AG09309 (cell line): ENCODE measurements at regions not wholly inside any gene's neighbourhood (a gene's known extent, or its start where the extent isn't known, plus 50 kb on each side); places are given as distances from the start of the nearest gene placed in this dataset.
"Not testable (repeated sequence)": the region's sequence is repeated elsewhere in the genome, so short reads cannot be mapped to it uniquely, and the experiment has no call there.

Source experiments
- DNase-seq: peaks from one replicate; pipeline ENCODE4 v3.0.0-alpha.2; 2010; ENCODE audit warnings: low read depth
- H3K4me3 ChIP-seq: 2 replicates; pipeline ENCODE4 v1.5.1; 2011; ENCODE audit warnings: mild to moderate bottlenecking, low read depth, low read length, moderate library complexity; ENCODE audit not compliant: control insufficient read depth
- CTCF ChIP-seq: IDR thresholded peaks from 2 replicates; pipeline ENCODE4 v1.5.1; 2011; ENCODE audit warnings: mild to moderate bottlenecking, low read depth, low read length, inconsistent platforms; ENCODE audit not compliant: insufficient read depth, control insufficient read depth; ENCODE audit errors: missing control alignments

- DNase-seq, result no peak
- no peak for TF ChIP-seq CTCF
Measured at GRCh38 chr17:16875662-16876061, 96.3 kb downstream of the TNFRSF13B start.

GRCh38 chr17:16874216-16874615, 97.7 kb downstream of the TNFRSF13B start:
- H3K4me3 ChIP-seq, DNase-seq: not testable (repeated sequence)

More at GRCh38 chr17:16875662-16876061, 96.3 kb downstream of the TNFRSF13B start:
- no peak overlapping the region for H3K4me3 ChIP-seq

GRCh38 chr17:16873174-16874035, 98.5 kb downstream of the TNFRSF13B start:
- TF ChIP-seq CTCF, result peak; percentile 73
- H3K4me3 ChIP-seq, result no peak overlapping the region
- no peak for DNase-seq

- no peak for DNase-seq
- TF ChIP-seq CTCF, result no peak
- H3K4me3 ChIP-seq, result no peak overlapping the region
Measured at GRCh38 chr17:16872351-16873173, 99.4 kb downstream of the TNFRSF13B start.

- not testable (repeated sequence) for H3K4me3 ChIP-seq, DNase-seq
Measured at GRCh38 chr17:16871446-16872190, 100.3 kb downstream of the TNFRSF13B start.

GRCh38 chr17:16870253-16871245, 101.4 kb downstream of the TNFRSF13B start:
- no peak overlapping the region for H3K4me3 ChIP-seq
- TF ChIP-seq CTCF, result no peak
- no peak for DNase-seq

GRCh38 chr17:16869531-16870252, 102.2 kb downstream of the TNFRSF13B start:
- H3K4me3 ChIP-seq, DNase-seq: not testable (repeated sequence)

GRCh38 chr17:16868616-16869015, 103.3 kb downstream of the TNFRSF13B start:
- DNase-seq, H3K4me3 ChIP-seq: not testable (repeated sequence)

GRCh38 chr17:16867545-16867944, 104.4 kb downstream of the TNFRSF13B start:
- not testable (repeated sequence) for H3K4me3 ChIP-seq, DNase-seq

GRCh38 chr17:16866841-16867240, 105.1 kb downstream of the TNFRSF13B start:
- not testable (repeated sequence) for H3K4me3 ChIP-seq, DNase-seq
